Sigmoid colon (tissue), 6 donors: ENCODE measurements at regions not wholly inside any gene's neighbourhood (a gene's known extent, or its start where the extent isn't known, plus 50 kb on each side); places are given as distances from the start of the nearest gene placed in this dataset.

Experiments
- DNase-seq: peaks from one replicate; pipeline ENCODE4 v3.0.0-alpha.2; 2019
- H3K27ac ChIP-seq, 4 donors: fragments of 200-600 bp; sonication (generic); one replicate each; pipeline ENCODE4 v1.5.1; 2016 to 2019; ENCODE audit warnings: mild to moderate bottlenecking in 1 of 4
- H3K27me3 ChIP-seq, 3 donors: fragments of 200-600 bp; sonication (generic); one replicate each; pipeline ENCODE4 v1.5.1; 2019; ENCODE audit warnings: mild to moderate bottlenecking in 1 of 3
- H3K36me3 ChIP-seq, 4 donors: fragments of 200-600 bp; sonication (generic); one replicate each; pipeline ENCODE4 v1.5.1; 2016 to 2019
- H3K4me1 ChIP-seq, 4 donors: fragments of 200-600 bp; sonication (generic); one replicate each; pipeline ENCODE4 v1.5.1; 2017 to 2019
- H3K4me3 ChIP-seq, 4 donors: fragments of 200-600 bp; sonication (generic); one replicate each; pipeline ENCODE4 v1.5.1; 2017 to 2019; ENCODE audit warnings: mild to moderate bottlenecking in 2 of 4, moderate library complexity in 1 of 4
- H3K9me3 ChIP-seq, 4 donors: fragments of 200-600 bp in 3 of 4; sonication (generic) in 3 of 4; one replicate each; pipeline versions ENCODE4 v1.5.1 to v1.6.1; 2013 to 2019
- EP300 ChIP-seq, 4 donors: sonication (generic); formaldehyde crosslinking; IDR thresholded peaks; one replicate each; pipeline ENCODE4 v1.6.1; 2017; ENCODE audit warnings: antibody characterized with exemption in 4 of 4
- POLR2A ChIP-seq, 2 donors: fragments of 450-650 bp; IDR thresholded peaks; one replicate each; pipeline ENCODE4 v1.6.1; 2016; ENCODE audit warnings: antibody characterized with exemption in 2 of 2, mild to moderate bottlenecking in 2 of 2, moderate library complexity in 2 of 2
- POLR2AphosphoS5 ChIP-seq, 4 donors: sonication (generic); formaldehyde crosslinking; IDR thresholded peaks; one replicate each; pipeline ENCODE4 v1.6.1; 2017; ENCODE audit warnings: antibody characterized with exemption in 4 of 4
- WGBS, 2 donors: extraction: QIAGEN DNeasy Blood & Tissue Kit; methylation state at CpG; one replicate each; pipeline ENCODE4 v1.1.7; 2013; 5-methylcytosine and 5-hydroxymethylcytosine counted together
- intact Hi-C: fragments of 100-400 bp; cut with DNase I; formaldehyde crosslinking; loops from one replicate; pipeline ENCODE4 v1.15.1; 2023
- TF ChIP-seq, protein P1 (sequence below), 4 experiments: fragments of 450-650 bp in 3 of 4; fragments of 200-600 bp in 1 of 4; IDR thresholded peaks; one replicate each; pipeline ENCODE4 v1.5.1; 2016 to 2019; ENCODE audit warnings: antibody characterized with exemption in 4 of 4, mild to moderate bottlenecking in 3 of 4, moderate library complexity in 2 of 4
- donor health status: healthy with polysubstance abuse.
- donor health status: healthy.

DNA sequence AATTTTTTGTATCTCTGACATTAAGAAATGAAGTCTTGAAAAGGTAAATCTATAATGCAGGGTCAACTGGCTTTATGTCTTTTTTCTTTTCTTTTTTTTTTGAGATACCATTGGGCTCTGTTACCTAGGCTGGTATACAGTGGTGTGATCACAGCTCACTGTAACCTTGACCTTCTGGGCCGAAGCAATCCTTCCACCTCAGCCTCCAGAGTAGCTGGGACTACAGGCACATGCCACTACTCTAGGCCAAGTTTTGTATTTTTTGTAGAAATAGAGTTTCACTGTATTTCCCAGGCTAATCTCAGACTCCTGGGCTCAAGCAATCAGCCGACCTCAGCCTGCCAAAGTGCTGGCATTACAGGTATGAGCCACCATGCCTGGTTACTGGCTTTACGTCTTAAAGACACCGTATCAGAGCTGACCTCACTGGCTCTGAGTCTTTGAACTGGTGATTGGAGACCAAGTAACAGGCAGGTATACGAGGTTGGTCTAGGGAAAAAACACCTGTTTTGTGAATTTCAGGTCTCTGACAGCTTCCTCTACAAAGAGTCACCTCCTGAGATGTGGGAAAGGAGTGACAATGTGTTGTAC lies 70.4 kb upstream of the GPBP1 start:
- 52 to 85% methylated on average over 5 of the region's 5 CpGs for WGBS, 2 donors
- Histone ChIP-seq H3K4me1 (no peaks in the 10 kb centered on the region), H3K4me3 (no peak overlapping the region), H3K36me3 (no peaks in the 10 kb centered on the region), H3K27me3 (no peaks in the 10 kb centered on the region), H3K27ac (no peak overlapping the region), H3K9me3 (peaks cover 0 to 2% (median 0%) of the 10 kb centered on the region in 4 donors)
- no peak for TF ChIP-seq POLR2AphosphoS5 (IDR thresholded peaks at IDR 0.05)
- TF ChIP-seq, protein P1, sequence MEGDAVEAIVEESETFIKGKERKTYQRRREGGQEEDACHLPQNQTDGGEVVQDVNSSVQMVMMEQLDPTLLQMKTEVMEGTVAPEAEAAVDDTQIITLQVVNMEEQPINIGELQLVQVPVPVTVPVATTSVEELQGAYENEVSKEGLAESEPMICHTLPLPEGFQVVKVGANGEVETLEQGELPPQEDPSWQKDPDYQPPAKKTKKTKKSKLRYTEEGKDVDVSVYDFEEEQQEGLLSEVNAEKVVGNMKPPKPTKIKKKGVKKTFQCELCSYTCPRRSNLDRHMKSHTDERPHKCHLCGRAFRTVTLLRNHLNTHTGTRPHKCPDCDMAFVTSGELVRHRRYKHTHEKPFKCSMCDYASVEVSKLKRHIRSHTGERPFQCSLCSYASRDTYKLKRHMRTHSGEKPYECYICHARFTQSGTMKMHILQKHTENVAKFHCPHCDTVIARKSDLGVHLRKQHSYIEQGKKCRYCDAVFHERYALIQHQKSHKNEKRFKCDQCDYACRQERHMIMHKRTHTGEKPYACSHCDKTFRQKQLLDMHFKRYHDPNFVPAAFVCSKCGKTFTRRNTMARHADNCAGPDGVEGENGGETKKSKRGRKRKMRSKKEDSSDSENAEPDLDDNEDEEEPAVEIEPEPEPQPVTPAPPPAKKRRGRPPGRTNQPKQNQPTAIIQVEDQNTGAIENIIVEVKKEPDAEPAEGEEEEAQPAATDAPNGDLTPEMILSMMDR (IDR thresholded peaks at IDR 0.05) = no peak
- no peak for TF ChIP-seq POLR2A (IDR thresholded peaks at IDR 0.05)
- no peak for TF ChIP-seq EP300 (IDR thresholded peaks at IDR 0.05)
- DNase-seq = no peak
- intact Hi-C loops = no loop called here

DNA sequence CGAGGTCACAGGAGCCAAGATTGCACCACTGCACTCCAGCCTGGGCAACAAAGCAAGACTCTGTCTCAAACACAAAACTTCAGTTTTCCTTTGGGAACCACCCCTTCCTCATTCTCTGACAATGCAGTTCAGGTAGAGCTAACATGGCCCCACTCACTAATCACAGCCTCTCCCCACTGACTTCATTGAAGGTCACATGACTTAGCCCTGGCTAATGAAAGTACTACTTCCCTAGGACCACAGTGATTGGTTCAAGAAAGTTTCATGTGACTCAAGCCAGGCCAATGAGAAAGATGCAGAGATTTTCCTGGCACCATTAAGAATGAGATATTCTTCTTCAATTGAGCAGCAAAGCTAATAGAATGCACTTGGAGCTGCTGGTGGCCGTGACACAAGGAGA lies 67.2 kb upstream of the GPBP1 start:
- TF ChIP-seq POLR2A (IDR thresholded peaks at IDR 0.05) (no peak), POLR2AphosphoS5 (IDR thresholded peaks at IDR 0.05) (no peak), EP300 (IDR thresholded peaks at IDR 0.05) (no peak)
- TF ChIP-seq, protein P1 (IDR thresholded peaks at IDR 0.05) = no peak
- no peaks in the 10 kb centered on the region for H3K36me3 ChIP-seq
- no peaks in the 10 kb centered on the region for H3K9me3 ChIP-seq
- no peak overlapping the region for H3K27ac ChIP-seq
- DNase-seq = no peak
- H3K4me1 ChIP-seq = no peaks in the 10 kb centered on the region
- WGBS, 2 donors = 97 to 98% methylated on average over 2 of the region's 2 CpGs
- intact Hi-C loops = no loop called here
- H3K27me3 ChIP-seq = no peaks in the 10 kb centered on the region
- no peak overlapping the region for H3K4me3 ChIP-seq

DNA sequence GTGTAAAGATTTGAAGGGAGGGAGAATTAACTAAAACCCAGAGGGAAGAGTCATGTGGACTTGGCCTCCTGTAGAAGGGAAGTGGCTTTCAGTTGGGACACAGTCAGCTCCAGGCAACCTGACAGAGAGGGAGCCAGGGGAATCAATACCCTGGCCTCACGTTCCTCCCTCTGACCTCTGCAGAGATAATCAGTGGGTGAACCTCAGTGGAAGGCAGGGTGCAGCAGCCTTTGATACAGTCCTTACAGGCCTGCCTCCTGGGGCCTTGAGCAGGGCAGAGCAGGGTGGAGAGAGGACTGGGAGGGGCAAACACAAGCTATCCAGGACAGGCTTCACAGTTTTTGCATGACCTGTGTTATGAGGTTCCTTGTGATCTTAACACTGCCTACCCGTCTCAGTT lies 61.9 kb upstream of the GPBP1 start:
- Histone ChIP-seq H3K9me3 (no peaks in the 10 kb centered on the region), H3K4me1 (no peaks in the 10 kb centered on the region), H3K4me3 (no peak overlapping the region), H3K27me3 (no peaks in the 10 kb centered on the region), H3K27ac (no peak overlapping the region), H3K36me3 (no peaks in the 10 kb centered on the region)
- TF ChIP-seq POLR2AphosphoS5 (IDR thresholded peaks at IDR 0.05) (no peak), EP300 (IDR thresholded peaks at IDR 0.05) (no peak)
- 16 to 59% methylated on average over 2 of the region's 2 CpGs for WGBS, 2 donors
- intact Hi-C loops = no loop called here
- no peak for DNase-seq

DNA sequence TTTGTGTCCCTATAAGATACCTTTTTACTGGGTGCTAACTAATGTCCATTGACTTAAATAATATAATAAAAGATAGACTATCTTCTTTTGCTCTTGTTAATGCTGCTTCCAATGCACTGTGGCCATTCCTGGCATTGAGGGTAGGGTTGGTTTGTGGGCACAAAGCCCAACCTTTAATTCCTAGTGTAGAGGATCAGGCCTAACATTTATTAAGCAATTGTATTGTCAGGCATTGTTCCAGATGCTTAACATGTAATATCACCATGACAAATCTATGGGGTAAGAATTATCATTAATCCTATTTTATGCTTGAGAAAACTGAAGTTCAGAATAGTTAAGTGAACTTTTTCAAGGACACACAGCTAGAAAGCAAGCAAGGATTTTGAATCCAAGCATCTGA lies 60.4 kb upstream of the GPBP1 start:
- intact Hi-C loops = no loop called here
- TF ChIP-seq POLR2A (IDR thresholded peaks at IDR 0.05) = no peak
- TF ChIP-seq POLR2AphosphoS5 (IDR thresholded peaks at IDR 0.05) = no peak
- TF ChIP-seq, protein P1 (IDR thresholded peaks at IDR 0.05) = no peak
- TF ChIP-seq EP300 (IDR thresholded peaks at IDR 0.05) = no peak
- no peaks in the 10 kb centered on the region for H3K4me1 ChIP-seq

DNA sequence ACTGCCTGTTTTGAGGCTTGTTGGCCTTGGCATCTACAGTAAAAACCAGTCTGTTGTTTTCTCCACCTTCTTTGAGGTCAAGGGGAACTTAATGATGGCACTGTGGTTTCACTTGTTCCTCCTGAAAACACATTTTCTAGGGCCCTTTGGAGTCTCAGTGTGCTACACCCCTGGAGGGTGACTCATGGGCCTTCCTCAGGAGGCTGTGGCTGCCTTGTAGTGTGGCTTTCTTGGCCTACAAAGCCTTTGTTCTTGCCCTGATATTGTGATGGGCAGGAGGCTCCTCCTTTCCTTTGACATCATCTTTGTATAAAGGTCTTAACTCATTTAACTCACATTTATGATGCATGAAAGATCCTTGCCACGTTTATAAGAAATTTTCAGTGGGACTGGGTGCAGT lies 56.3 kb upstream of the GPBP1 start:
- Histone ChIP-seq H3K9me3 (no peaks in the 10 kb centered on the region), H3K36me3 (no peaks in the 10 kb centered on the region), H3K27me3 (no peaks in the 10 kb centered on the region), H3K4me3 (no peak overlapping the region), H3K27ac (no peak overlapping the region), H3K4me1 (no peaks in the 10 kb centered on the region)
- no peak for DNase-seq
- 12 to 45% methylated on average over 1 of the region's 1 CpG for WGBS, 2 donors
- intact Hi-C loops = no loop called here
- TF ChIP-seq POLR2AphosphoS5 (IDR thresholded peaks at IDR 0.05) = no peak
- TF ChIP-seq, protein P1 (IDR thresholded peaks at IDR 0.05) = no peak
- no peak for TF ChIP-seq POLR2A (IDR thresholded peaks at IDR 0.05)
- TF ChIP-seq EP300 (IDR thresholded peaks at IDR 0.05) = no peak

More for the DNA sequence above, 60.4 kb upstream of the GPBP1 start:
- Histone ChIP-seq H3K36me3 (no peaks in the 10 kb centered on the region), H3K9me3 (no peaks in the 10 kb centered on the region), H3K27me3 (no peaks in the 10 kb centered on the region), H3K4me3 (no peak overlapping the region), H3K27ac (no peak overlapping the region)
- no peak for DNase-seq
